ENCODE measurements at regions not wholly inside any gene's neighbourhood (a gene's known extent, or its start where the extent isn't known, plus 50 kb on each side); places are given as distances from the start of the nearest gene placed in this dataset.

- TF ChIP-seq CTCF (conservative IDR thresholded peaks at IDR 0.05; ENCODE audit: low read depth, low read length) (no peak), CEBPB (IDR thresholded peaks at IDR 0.05; ENCODE audit: low read depth, low read length) (no peak), POLR2A (IDR thresholded peaks at IDR 0.05; ENCODE audit: low read depth, low read length) (peak; percentile 72), BHLHE40 (IDR thresholded peaks at IDR 0.05; ENCODE audit: low read depth, low read length) (0 out of 2 replicates have a peak, but pooled peaks have one; percentile 8), ELK1 (IDR thresholded peaks at IDR 0.05; ENCODE audit: borderline replicate concordance, low read depth, low read length) (no peak), RAD21 (IDR thresholded peaks at IDR 0.05; ENCODE audit: low read length) (peak; percentile 51)
These were observed 50.9 kb upstream of the EZR start for GRCh38 chr6:158869826-158870648.
